NCI-H460 (cell line): ENCODE measurements at regions not wholly inside any gene's neighbourhood (a gene's known extent, or its start where the extent isn't known, plus 50 kb on each side); places are given as distances from the start of the nearest gene placed in this dataset.
"Not testable (repeated sequence)": the region's sequence is repeated elsewhere in the genome, so short reads cannot be mapped to it uniquely, and the experiment has no call there.

Experiments used
- DNase-seq: peaks from one replicate; pipeline ENCODE4 v3.0.0-alpha.2; 2016; ENCODE audit warnings: low read depth; ENCODE audit errors: extremely low read depth

DNA sequence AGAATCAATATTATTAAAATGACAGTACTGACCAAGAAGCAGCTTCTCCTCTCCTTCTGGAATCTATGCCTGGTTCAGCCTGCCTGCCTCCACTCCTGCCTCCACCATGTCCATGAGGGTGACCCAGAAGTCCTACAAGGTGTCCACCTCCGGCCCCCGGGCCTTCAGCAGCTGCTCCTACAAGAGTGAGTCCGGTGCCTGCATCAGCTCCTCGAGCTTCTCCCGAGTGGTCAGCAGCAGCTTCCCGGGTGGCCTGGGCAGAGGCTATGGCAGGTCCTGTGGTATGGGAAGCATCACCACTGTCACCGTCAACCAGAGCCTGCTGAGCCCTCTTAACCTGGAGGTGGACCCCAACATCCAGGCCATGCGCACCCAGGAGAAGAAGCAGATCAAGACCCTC lies 822.4 kb upstream of the NEGR1 start:
- no peak for DNase-seq

GRCh38 chr1:73100216-73100615 lies 817.9 kb upstream of the NEGR1 start:
- DNase-seq: no peak

- DNase-seq: no peak
Measured at GRCh38 chr1:73097917-73098316, 815.6 kb upstream of the NEGR1 start.

DNA sequence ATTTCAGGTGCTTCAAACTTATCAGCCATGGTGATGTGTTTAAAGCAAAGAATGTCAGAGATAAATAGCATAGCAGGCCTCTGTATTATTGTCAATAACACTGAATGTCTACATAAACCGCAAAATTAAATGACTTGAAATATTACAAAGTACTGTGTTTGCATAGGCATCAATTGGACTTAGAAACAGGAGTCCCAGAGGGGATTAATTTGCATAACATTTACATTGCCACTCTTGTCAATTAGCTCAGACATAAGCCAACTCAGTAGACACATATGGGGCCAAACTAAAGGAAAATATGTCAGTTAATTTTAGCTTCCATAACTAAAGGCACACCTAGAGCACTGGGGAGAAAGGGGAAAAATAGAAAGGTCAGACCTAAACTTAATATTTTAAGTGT lies 814.5 kb upstream of the NEGR1 start:
- DNase-seq: no peak

DNA sequence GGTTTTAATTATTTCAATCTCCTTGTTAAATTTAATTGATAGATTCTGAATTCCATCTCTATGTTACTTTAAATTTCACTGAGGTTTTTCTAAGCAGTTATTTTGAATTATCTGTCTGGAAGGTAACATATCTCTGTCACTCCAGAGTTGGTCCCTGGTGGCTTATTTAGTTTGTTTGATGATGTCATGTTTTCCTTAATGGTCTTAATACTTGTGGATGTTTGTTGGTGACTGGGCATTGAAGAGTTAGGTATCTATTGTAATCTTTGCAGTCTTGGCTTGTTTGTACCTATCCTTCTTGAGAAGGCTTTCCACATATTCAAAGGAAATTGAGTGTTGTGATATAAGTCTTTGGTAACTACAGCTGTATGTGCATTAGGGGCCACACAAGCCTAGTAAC lies 810.0 kb upstream of the NEGR1 start:
- DNase-seq: no peak

- DNase-seq: no peak
Measured at GRCh38 chr1:73066866-73067265, 784.5 kb upstream of the NEGR1 start.

GRCh38 chr1:73065339-73066041 lies 783.2 kb upstream of the NEGR1 start:
- no peak for DNase-seq

DNA sequence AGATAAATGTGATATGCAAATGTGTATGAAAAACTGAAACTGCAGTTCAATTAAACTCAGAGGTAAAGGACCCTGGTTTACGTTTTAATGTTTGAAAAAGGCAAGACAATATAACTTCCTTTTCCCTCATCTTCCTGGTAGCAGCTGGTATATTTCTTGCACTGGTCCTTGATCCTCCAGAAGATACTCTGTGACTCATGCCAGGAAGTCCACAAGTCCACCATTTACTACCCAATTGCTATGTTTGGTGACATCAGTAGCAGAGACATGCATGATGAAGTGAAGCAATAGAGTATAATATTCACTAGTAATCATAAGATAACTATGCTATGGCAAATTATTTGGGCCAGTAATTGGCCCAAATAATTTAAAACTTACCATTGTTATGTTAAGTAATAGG lies 774.5 kb upstream of the NEGR1 start:
- DNase-seq: no peak

DNA sequence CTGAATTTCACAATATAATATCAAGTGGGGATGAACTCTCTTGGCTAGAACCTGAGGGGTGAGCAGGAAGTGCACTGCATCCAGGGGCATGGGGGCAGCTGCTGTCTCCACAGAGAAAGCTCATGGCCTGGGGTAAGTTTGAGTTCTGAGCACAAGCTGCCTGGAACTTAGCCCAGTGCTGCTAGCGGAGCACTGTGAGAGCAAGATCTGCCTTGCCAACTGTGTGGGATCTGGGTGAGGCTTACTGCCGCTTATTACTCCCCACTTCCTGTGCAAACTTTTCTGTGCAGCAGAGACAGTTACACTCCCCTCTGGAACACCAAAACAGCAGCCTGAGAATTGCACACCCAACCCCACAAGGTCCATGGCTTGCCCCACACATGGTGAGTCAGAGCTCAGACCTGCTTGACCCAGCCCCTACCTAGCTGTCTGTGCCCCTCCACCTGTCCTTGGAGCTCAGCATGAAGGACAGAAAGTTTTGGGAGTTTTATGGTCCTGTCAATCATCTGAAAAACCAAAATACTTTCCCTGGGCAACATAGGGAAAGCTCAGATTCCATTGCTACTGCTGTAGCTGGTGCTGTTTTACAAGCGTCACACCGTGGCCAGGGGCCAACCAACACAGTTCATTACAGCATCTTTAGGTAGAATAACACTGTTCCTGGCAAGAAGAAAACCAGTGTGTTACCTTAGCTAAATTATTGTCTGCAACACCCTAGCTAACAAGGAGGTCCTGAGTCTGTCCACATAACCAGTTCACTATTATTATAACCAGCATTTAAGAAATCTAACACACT lies 762.1 kb upstream of the NEGR1 start:
- DNase-seq: no peak

GRCh38 chr1:73042403-73042802 lies 760.1 kb upstream of the NEGR1 start:
- DNase-seq: no peak

GRCh38 chr1:73040811-73041210 lies 758.5 kb upstream of the NEGR1 start:
- DNase-seq: no peak

DNA sequence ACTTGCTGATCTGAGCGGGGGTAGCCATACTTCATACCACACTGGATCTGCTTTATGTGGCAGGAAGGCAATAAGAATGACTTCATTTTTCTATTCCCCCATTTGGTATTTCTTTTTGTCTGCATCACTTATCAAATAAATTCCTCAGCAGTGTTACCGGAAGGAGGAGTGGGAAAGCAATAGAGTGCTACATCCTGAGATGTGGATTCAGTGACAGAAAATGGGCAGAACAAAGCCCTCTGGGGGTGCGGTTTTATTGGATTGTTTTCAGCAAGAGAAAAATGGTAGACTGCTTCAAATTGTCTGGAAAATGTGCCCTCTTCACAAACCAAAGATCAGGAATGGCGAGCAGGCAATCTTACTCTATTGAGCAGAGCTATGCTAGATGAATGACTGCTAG lies 751.9 kb upstream of the NEGR1 start:
- no peak for DNase-seq

- no peak for DNase-seq
Measured at GRCh38 chr1:73033640-73034039, 751.3 kb upstream of the NEGR1 start.

GRCh38 chr1:73029571-73029970 lies 747.2 kb upstream of the NEGR1 start:
- no peak for DNase-seq

DNA sequence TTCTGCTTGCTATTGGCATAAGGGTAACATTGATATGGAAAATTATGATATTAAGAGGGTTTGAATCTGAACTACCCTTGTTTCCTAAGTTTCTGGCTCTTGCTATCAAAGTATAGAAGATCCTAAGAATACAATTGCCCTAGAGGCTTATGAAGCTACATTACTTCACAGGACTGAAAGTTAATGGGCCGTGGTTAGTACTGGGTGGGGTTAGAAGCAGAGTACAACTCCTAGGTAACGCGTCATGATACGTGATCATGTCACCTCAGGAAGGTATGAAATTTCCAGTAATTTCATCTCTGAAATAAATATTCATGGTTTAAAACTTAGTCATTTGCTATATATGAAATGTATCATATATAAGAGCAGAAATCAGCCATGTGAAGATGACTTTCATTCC lies 743.8 kb upstream of the NEGR1 start:
- no peak for DNase-seq

DNA sequence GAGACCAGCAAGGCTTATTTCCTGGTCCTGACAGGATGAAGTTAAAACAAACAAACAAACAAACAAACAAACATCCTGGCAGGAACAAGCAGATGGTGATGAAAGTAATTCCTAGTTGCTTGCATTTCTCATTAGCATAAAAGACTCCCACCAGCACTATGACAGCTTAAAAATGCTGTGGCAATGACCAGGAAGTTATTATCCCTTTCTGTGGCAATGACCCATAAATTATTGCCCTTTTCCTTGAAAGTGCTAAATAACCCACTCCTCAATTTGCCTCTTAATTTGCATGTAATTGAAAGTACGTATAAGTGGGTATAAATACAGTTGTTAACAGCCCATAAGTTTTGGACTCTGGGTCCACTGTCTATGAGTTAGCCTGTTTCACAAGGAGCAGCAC lies 727.6 kb upstream of the NEGR1 start:
- no peak for DNase-seq

GRCh38 chr1:73009311-73009710 lies 727.0 kb upstream of the NEGR1 start:
- no peak for DNase-seq

- DNase-seq: no peak
Measured at GRCh38 chr1:72997624-72998023, 715.3 kb upstream of the NEGR1 start.

GRCh38 chr1:72997041-72997440 lies 714.7 kb upstream of the NEGR1 start:
- no peak for DNase-seq

DNA sequence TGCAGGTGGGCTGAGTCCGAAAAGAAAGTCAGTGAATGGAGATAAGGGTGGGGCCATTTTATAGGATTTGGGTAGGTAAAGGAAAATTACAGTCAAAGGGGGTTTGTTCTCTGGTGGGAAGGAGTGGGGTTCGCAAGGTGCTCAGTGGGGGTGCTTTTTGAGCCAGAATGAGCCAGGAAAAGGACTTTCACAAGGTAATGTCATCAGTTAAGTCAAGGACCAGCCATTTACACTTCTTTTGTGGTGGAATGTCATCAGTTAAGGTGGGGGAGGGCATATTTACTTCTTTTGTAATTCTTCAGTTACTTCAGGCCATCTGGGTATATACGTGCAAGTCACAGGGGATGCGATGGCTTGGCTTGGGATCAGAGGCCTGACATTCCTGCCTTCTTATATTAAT lies 705.5 kb upstream of the NEGR1 start:
- DNase-seq: not testable (repeated sequence)

DNA sequence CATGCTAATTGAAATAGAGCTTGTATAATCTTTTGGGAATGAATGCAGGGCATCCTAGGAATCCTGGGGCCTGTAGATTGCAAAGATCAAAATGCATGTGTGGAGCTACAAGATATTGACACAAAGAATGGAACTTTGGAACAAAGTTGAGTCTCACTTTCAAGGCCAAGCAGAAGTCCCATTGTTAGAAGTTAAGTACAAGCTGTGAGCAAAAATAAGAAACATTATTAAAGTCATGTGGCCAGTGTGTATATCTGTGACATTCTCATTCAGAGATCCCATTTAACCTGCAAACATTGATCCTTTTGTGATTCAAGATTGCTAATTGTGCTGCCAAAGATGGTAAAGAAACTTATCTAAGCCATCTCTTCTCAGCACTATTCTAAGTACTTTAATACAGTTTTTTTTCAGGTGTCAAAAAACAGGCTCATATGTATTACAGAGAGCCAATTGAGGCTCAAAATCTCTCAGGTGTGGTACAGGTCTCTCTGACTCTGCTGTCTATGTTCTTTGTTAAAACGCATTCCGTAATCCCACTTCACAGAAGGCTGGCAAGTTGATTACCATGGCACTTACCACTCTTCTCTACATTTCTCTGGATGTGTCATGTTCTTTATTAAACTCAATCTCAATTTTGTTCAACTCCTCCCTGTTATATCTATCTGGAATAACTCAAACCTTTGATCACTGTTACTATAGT lies 704.4 kb upstream of the NEGR1 start:
- no peak for DNase-seq

DNA sequence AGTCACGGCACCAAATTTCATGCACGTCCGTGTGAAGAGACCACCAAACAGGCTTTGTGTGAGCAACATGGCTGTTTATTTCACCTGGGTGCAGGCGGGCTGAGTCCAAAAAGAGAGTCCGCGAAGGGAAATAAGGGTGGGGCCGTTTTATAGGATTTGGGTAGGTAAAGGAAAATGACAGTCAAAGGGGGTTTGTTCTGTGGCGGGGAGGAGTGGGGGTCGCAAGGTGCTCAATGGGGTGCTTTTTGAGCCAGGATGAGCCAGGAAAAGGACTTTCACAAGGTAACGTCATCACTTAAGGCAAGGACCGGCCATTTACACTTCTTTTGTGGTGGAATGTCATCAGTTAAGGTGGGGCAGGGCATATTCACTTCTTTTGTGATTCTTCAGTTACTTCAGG lies 702.7 kb upstream of the NEGR1 start:
- not testable (repeated sequence) for DNase-seq
